ENCODE measurements at regions not wholly inside any gene's neighbourhood (a gene's known extent, or its start where the extent isn't known, plus 50 kb on each side); places are given as distances from the start of the nearest gene placed in this dataset.

GRCh38 chr12:82210882-82211281, 147.3 kb downstream of the CCDC59 start:
- no peaks in the 10 kb centered on the region for H3F3A ChIP-seq (replicated peaks; ENCODE audit: insufficient read depth)
- no peaks in the 10 kb centered on the region for H3K79me2 ChIP-seq (ENCODE audit: insufficient read depth)
- no peaks in the 10 kb centered on the region for H3K9me2 ChIP-seq
- TF ChIP-seq MEF2A (IDR thresholded peaks at IDR 0.05; ENCODE audit: borderline replicate concordance, low read depth) = no peak
- TF ChIP-seq CTCF (IDR thresholded peaks at IDR 0.05) = no peak
- no peak for TF ChIP-seq RCOR1 (IDR thresholded peaks at IDR 0.05; ENCODE audit: low read length)
- TF ChIP-seq YY1 (IDR thresholded peaks at IDR 0.05; ENCODE audit: low read depth) = no peak
- TF ChIP-seq GATA2 (CRISPR knock-in tag; IDR thresholded peaks at IDR 0.05) = no peak
- no peak for TF ChIP-seq TCF12 (IDR thresholded peaks at IDR 0.05)
- no peak for TF ChIP-seq FOSL2 (IDR thresholded peaks at IDR 0.05; ENCODE audit: borderline replicate concordance, low read depth)
- no peak for TF ChIP-seq TAF1 (IDR thresholded peaks at IDR 0.05; ENCODE audit: borderline replicate concordance, low read depth, low read length)
- TF ChIP-seq POLR2AphosphoS5 (IDR thresholded peaks at IDR 0.05; ENCODE audit: low read depth, low read length) = no peak
- TF ChIP-seq REST (IDR thresholded peaks at IDR 0.05; ENCODE audit: low read depth, low read length) = no peak
- no peak for TF ChIP-seq SMC3 (IDR thresholded peaks at IDR 0.05; ENCODE audit: low read depth, low read length)
- TF ChIP-seq RAD21 (IDR thresholded peaks at IDR 0.05; ENCODE audit: low read length) = no peak
- no peak for TF ChIP-seq ZBTB33 (IDR thresholded peaks at IDR 0.05; ENCODE audit: borderline replicate concordance, low read depth)
- TF ChIP-seq MXI1 (IDR thresholded peaks at IDR 0.05; ENCODE audit: low read depth, low read length) = no peak
- no peak for TF ChIP-seq MAX (IDR thresholded peaks at IDR 0.05; ENCODE audit: low read depth)
- TF ChIP-seq IRF3 (IDR thresholded peaks at IDR 0.05; ENCODE audit: low read depth, low read length) = no peak
- TF ChIP-seq CHD2 (IDR thresholded peaks at IDR 0.05; ENCODE audit: low read length, partially characterized antibody) = no peak
- no peak for TF ChIP-seq USF1 (IDR thresholded peaks at IDR 0.05; ENCODE audit: borderline replicate concordance, low read depth)
- no peak for TF ChIP-seq RFX5 (IDR thresholded peaks at IDR 0.05; ENCODE audit: low read length)
- H3K27me3 ChIP-seq (ENCODE audit: insufficient read depth) = no peaks in the 10 kb centered on the region
- no peak overlapping the region for H3K9ac ChIP-seq
- no peak for DNase-seq
- H3K4me2 ChIP-seq = no peak overlapping the region
- H3K36me3 ChIP-seq (replicated peaks in 1 of 2; ENCODE audit: control insufficient read depth in 1 of 2, insufficient read depth in 2 of 2, low read length in 1 of 2) = no peaks in the 10 kb centered on the region
- no peaks in the 10 kb centered on the region for H3K4me1 ChIP-seq (ENCODE audit: control insufficient read depth in 1 of 2, insufficient read depth in 2 of 2, low read depth in 1 of 2, low read length in 1 of 2)
- H3K4me3 ChIP-seq (ENCODE audit: low read depth in 2 of 2, low read length in 1 of 2) = no peak overlapping the region
- no peak overlapping the region for H3K27ac ChIP-seq (ENCODE audit: low read depth in 2 of 2, low read length in 1 of 2)
- WGBS (ENCODE audit: low lambda C conversion rate) = 0% methylated on average over 1 of the region's 1 CpG
- ChIA-PET POLR2A (no interaction called here), CTCF (no interaction called here)
- H3K9me3 ChIP-seq = no peaks in the 10 kb centered on the region
- no peaks in the 10 kb centered on the region for H4K20me1 ChIP-seq (ENCODE audit: insufficient read depth)
- no peak overlapping the region for H2AFZ ChIP-seq (ENCODE audit: low read depth)
